OCI-LY7 (cell line): ENCODE measurements at regions not wholly inside any gene's neighbourhood (a gene's known extent, or its start where the extent isn't known, plus 50 kb on each side); places are given as distances from the start of the nearest gene placed in this dataset.

Source experiments
- BruUV-seq: library from RNA; stranded (reverse); fragments of 400-500 nt; replicated peaks from 2 replicates; lab custom pipeline; 2021; lab: Mats Ljungman, UMichigan
- CTCF ChIA-PET: fragments of 300-600 bp; sonication (Branson Sonifier 250); formaldehyde crosslinking; loops from one replicate; lab custom pipeline; 2022; ENCODE audit warnings: antibody characterized with exemption; ENCODE audit not compliant: unreplicated experiment; lab: Charles Lee
- POLR2A ChIA-PET: fragments of 300-600 bp; sonication (Branson Sonifier 250); formaldehyde crosslinking; loops from one replicate; lab custom pipeline; 2022; ENCODE audit warnings: antibody characterized with exemption; lab: Charles Lee
- DNase-seq: peaks from one replicate; pipeline ENCODE4 v3.0.0-alpha.2; 2015; ENCODE audit warnings: low spot score
- H2AFZ ChIP-seq: fragments of 200-600 bp; sonication (generic), shearing (Covaris generic); 2 replicates; pipeline ENCODE4 v1.6.1; 2014; ENCODE audit warnings: mild to moderate bottlenecking, antibody characterized with exemption, low read length, moderate library complexity
- H3K27ac ChIP-seq: fragments of 200-600 bp; sonication (generic); 2 replicates; pipeline ENCODE4 v1.5.1; 2014; ENCODE audit warnings: mixed run types, low read depth, mild to moderate bottlenecking, moderate library complexity, low read length, inconsistent platforms; ENCODE audit not compliant: poor library complexity, severe bottlenecking
- H3K36me3 ChIP-seq: fragments of 200-600 bp; sonication (generic); 2 replicates; pipeline ENCODE4 v1.6.1; 2014; ENCODE audit warnings: mild to moderate bottlenecking, antibody characterized with exemption, low read length, moderate library complexity, mixed read lengths; ENCODE audit not compliant: insufficient read depth
- H3K4me1 ChIP-seq: fragments of 200-600 bp; sonication (generic); 2 replicates; pipeline ENCODE4 v1.5.1; 2014; ENCODE audit warnings: mild to moderate bottlenecking, low read length; ENCODE audit not compliant: insufficient read depth, poor library complexity, severe bottlenecking
- H3K4me2 ChIP-seq: fragments of 200-600 bp; sonication (generic); 2 replicates; pipeline ENCODE4 v1.6.1; 2014; ENCODE audit warnings: mild to moderate bottlenecking, low read length
- H3K4me3 ChIP-seq: fragments of 200-600 bp; sonication (generic); 2 replicates; pipeline ENCODE4 v1.5.1; 2014; ENCODE audit warnings: mild to moderate bottlenecking, low read depth, low read length; ENCODE audit not compliant: poor library complexity, severe bottlenecking
- H3K79me2 ChIP-seq: fragments of 200-600 bp; sonication (generic); 2 replicates; pipeline ENCODE4 v1.6.1; 2016; ENCODE audit warnings: low read depth, mild to moderate bottlenecking, low read length, moderate library complexity, mixed read lengths; ENCODE audit not compliant: insufficient read depth
- H3K9me2 ChIP-seq: fragments of 200-600 bp; sonication (generic); 2 replicates; pipeline ENCODE4 v1.6.1; 2016; ENCODE audit warnings: mild to moderate bottlenecking, low read length, mixed read lengths; ENCODE audit not compliant: insufficient read depth
- H3K9me3 ChIP-seq: fragments of 200-600 bp; sonication (generic); 2 replicates; pipeline ENCODE4 v1.6.1; 2014; ENCODE audit warnings: mild to moderate bottlenecking, mixed run types, low read length, mixed read lengths
- H4K20me1 ChIP-seq: fragments of 200-600 bp; sonication (generic); 2 replicates; pipeline ENCODE4 v1.6.1; 2014; ENCODE audit warnings: mild to moderate bottlenecking, antibody characterized with exemption, low read length, moderate library complexity, mixed read lengths; ENCODE audit not compliant: insufficient read depth
- EZH2phosphoT487 ChIP-seq: fragments of 200-600 bp; sonication (generic); IDR thresholded peaks from 2 replicates; pipeline ENCODE4 v1.6.1; 2018; ENCODE audit warnings: low read depth, borderline replicate concordance, mild to moderate bottlenecking, mixed run types, antibody characterized with exemption, low read length, moderate library complexity, mixed read lengths
- intact Hi-C: fragments of 100-400 bp; cut with micrococcal nuclease; formaldehyde crosslinking; loops from one replicate; pipeline ENCODE4 v1.10.0; 2022; ENCODE audit not compliant: unreplicated experiment
- TF ChIP-seq, protein P1 (sequence below): fragments of 200-600 bp; sonication (generic); conservative IDR thresholded peaks from 2 replicates; pipeline ENCODE4 v1.5.1; 2014; ENCODE audit warnings: mild to moderate bottlenecking, antibody characterized with exemption, low read length, moderate library complexity, mixed read lengths

DNA sequence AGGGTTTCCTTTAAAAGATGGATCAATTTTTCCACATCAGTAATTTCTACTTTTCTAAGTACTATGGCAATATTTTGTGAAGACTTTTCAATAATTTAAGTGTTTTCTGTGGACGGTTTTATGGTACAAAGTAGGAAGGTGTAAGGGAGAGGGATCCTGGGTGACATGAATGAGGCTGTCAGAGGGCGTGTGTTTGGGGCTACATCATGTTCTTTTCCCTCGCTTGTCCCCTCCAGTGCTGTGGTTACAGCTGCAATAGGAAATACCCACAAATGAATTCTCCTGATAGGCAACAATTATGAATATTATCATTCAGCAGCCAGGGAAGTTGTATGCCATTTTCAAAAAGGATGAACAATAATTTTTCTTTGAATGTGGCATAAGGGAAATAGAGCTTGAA is 83.8 kb downstream of the CAVIN4 start:
- no peaks in the 10 kb centered on the region for H3K36me3 ChIP-seq
- H3K79me2 ChIP-seq: no peaks in the 10 kb centered on the region
- H3K4me2 ChIP-seq: no peak overlapping the region
- intact Hi-C loops: no loop called here
- DNase-seq: no peak
- CTCF ChIA-PET: no interaction called here
- H2AFZ ChIP-seq: no peak overlapping the region
- no peaks in the 10 kb centered on the region for H4K20me1 ChIP-seq
- no peaks in the 10 kb centered on the region for H3K9me2 ChIP-seq
- no peak overlapping the region for H3K4me3 ChIP-seq
- no TSS peak for BruUV-seq
- H3K27ac ChIP-seq: no peak overlapping the region
- no peaks in the 10 kb centered on the region for H3K4me1 ChIP-seq
- no peak for TF ChIP-seq EZH2phosphoT487
- TF ChIP-seq, protein P1, sequence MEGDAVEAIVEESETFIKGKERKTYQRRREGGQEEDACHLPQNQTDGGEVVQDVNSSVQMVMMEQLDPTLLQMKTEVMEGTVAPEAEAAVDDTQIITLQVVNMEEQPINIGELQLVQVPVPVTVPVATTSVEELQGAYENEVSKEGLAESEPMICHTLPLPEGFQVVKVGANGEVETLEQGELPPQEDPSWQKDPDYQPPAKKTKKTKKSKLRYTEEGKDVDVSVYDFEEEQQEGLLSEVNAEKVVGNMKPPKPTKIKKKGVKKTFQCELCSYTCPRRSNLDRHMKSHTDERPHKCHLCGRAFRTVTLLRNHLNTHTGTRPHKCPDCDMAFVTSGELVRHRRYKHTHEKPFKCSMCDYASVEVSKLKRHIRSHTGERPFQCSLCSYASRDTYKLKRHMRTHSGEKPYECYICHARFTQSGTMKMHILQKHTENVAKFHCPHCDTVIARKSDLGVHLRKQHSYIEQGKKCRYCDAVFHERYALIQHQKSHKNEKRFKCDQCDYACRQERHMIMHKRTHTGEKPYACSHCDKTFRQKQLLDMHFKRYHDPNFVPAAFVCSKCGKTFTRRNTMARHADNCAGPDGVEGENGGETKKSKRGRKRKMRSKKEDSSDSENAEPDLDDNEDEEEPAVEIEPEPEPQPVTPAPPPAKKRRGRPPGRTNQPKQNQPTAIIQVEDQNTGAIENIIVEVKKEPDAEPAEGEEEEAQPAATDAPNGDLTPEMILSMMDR: no peak
- POLR2A ChIA-PET: interaction anchor here (0.7 kb wide), 1 partner anchor 546 kb away, joined by 3 read pairs; no protein-coding TSS in a partner anchor
- no peaks in the 10 kb centered on the region for H3K9me3 ChIP-seq

DNA sequence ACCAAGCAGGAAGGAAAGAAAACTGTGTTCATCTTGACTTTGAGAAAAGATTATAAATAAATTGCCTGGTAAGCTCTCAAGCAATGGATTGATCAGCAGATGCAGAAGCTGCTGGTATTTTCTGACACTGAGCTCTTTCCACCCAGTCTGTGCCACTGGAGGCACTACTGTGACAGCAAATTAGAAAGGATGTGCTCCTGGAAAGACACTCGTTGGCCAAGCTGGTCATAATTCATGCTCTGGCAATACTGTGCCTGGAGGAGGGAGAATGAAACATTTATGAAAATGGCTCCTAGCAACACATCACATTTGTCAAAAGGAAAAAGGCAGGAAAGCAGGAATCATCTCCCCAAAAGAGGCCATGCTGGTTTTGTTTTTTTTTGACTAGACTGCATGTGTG is 84.2 kb downstream of the CAVIN4 start:
- no peak overlapping the region for H3K27ac ChIP-seq
- no peaks in the 10 kb centered on the region for H3K36me3 ChIP-seq
- H3K4me1 ChIP-seq: no peaks in the 10 kb centered on the region
- no peaks in the 10 kb centered on the region for H4K20me1 ChIP-seq
- H3K9me2 ChIP-seq: no peaks in the 10 kb centered on the region
- no peak overlapping the region for H2AFZ ChIP-seq
- H3K4me3 ChIP-seq: no peak overlapping the region
- no TSS peak for BruUV-seq
- no peak for DNase-seq
- CTCF ChIA-PET: no interaction called here
- intact Hi-C loops: no loop called here
- H3K79me2 ChIP-seq: no peaks in the 10 kb centered on the region
- TF ChIP-seq, protein P1: no peak
- no peak for TF ChIP-seq EZH2phosphoT487
- POLR2A ChIA-PET: no interaction called here
- no peak overlapping the region for H3K4me2 ChIP-seq
- H3K9me3 ChIP-seq: no peaks in the 10 kb centered on the region

DNA sequence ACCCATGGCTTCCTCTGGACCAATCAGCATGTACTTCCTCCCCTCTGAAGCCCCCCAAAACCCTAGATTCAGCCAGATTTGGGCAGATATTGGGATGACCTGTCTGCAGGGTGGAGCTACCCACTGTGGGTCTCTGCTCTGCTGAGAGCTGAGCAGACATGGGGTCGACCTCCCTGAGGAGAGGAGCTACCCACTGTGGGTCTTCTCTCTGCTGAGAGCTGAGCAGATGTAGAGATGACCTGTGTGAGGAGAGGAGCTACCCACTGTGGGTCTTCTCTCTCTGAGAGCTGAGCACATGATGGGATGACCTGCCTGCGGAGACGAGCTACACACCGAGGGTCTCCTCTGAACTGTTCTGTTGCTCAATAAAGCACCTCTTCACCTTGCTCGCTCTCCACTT is 89.6 kb downstream of the CAVIN4 start:
- no peaks in the 10 kb centered on the region for H3K36me3 ChIP-seq

More for the DNA sequence above, 89.6 kb downstream of the CAVIN4 start:
- no peak overlapping the region for H2AFZ ChIP-seq
- no peak overlapping the region for H3K4me3 ChIP-seq
- no peak for TF ChIP-seq EZH2phosphoT487
- TF ChIP-seq, protein P1: no peak
- intact Hi-C loops: no loop called here
- no peaks in the 10 kb centered on the region for H3K9me3 ChIP-seq
- no peak overlapping the region for H3K4me2 ChIP-seq
- no peaks in the 10 kb centered on the region for H4K20me1 ChIP-seq
- no peaks in the 10 kb centered on the region for H3K79me2 ChIP-seq
- no peaks in the 10 kb centered on the region for H3K9me2 ChIP-seq
- DNase-seq: no peak
- peaks cover 7% of the 10 kb centered on the region for H3K4me1 ChIP-seq
- ChIA-PET CTCF (no interaction called here), POLR2A (no interaction called here)
- no peak overlapping the region for H3K27ac ChIP-seq
- no TSS peak for BruUV-seq
